Middle frontal gyrus (tissue), 1 donor: ENCODE measurements at regions not wholly inside any gene's neighbourhood (a gene's known extent, or its start where the extent isn't known, plus 50 kb on each side); places are given as distances from the start of the nearest gene placed in this dataset.
"Not testable (repeated sequence)": the region's sequence is repeated elsewhere in the genome, so short reads cannot be mapped to it uniquely, and the experiment has no call there.

Experiments used
- DNase-seq: peaks from one replicate; pipeline ENCODE4 v3.0.0-alpha.2; 2015; ENCODE audit warnings: low spot score; ENCODE audit errors: extremely low spot score

- no peak for DNase-seq
These were observed 155.1 kb downstream of the TRIB2 start for GRCh38 chr2:12871694-12872315.

GRCh38 chr2:12877761-12878160, 161.0 kb downstream of the TRIB2 start:
- DNase-seq, result no peak

- DNase-seq, result no peak
These were observed 162.9 kb downstream of the TRIB2 start for GRCh38 chr2:12879649-12880048.

GRCh38 chr2:12881952-12882351, 165.2 kb downstream of the TRIB2 start:
- no peak for DNase-seq

GRCh38 chr2:12882393-12882792, 165.7 kb downstream of the TRIB2 start:
- no peak for DNase-seq

GRCh38 chr2:12883906-12884305, 167.2 kb downstream of the TRIB2 start:
- no peak for DNase-seq

GRCh38 chr2:12884713-12885282, 168.1 kb downstream of the TRIB2 start:
- no peak for DNase-seq

GRCh38 chr2:12890066-12890465, 173.3 kb downstream of the TRIB2 start:
- no peak for DNase-seq

- no peak for DNase-seq
These were observed 173.8 kb downstream of the TRIB2 start for GRCh38 chr2:12890481-12890991.

- DNase-seq, result no peak
These were observed 178.3 kb downstream of the TRIB2 start for GRCh38 chr2:12895017-12895416.

- DNase-seq, result no peak
These were observed 179.7 kb downstream of the TRIB2 start for GRCh38 chr2:12896318-12896982.

GRCh38 chr2:12897181-12897580, 180.4 kb downstream of the TRIB2 start:
- no peak for DNase-seq

- DNase-seq, result no peak
These were observed 186.5 kb downstream of the TRIB2 start for GRCh38 chr2:12903272-12903671.

- DNase-seq, result no peak
These were observed 193.7 kb downstream of the TRIB2 start for GRCh38 chr2:12910431-12910830.

- DNase-seq, result no peak
These were observed 199.1 kb downstream of the TRIB2 start for GRCh38 chr2:12915787-12916186.

- no peak for DNase-seq
These were observed 201.6 kb downstream of the TRIB2 start for GRCh38 chr2:12918138-12918834.

- no peak for DNase-seq
These were observed 202.2 kb downstream of the TRIB2 start for GRCh38 chr2:12918835-12919445.

- no peak for DNase-seq
These were observed 204.6 kb downstream of the TRIB2 start for GRCh38 chr2:12921321-12921720.

- DNase-seq, result no peak
These were observed 207.3 kb downstream of the TRIB2 start for GRCh38 chr2:12923907-12924610.

- not testable (repeated sequence) for DNase-seq
These were observed 209.9 kb downstream of the TRIB2 start for GRCh38 chr2:12926641-12927040.

- DNase-seq, result no peak
These were observed 211.6 kb downstream of the TRIB2 start for GRCh38 chr2:12928197-12928774.
